ES-I3 (cell line): ENCODE measurements at regions not wholly inside any gene's neighbourhood (a gene's known extent, or its start where the extent isn't known, plus 50 kb on each side); places are given as distances from the start of the nearest gene placed in this dataset.
A peak's percentile ranks its signal among the peaks of the same experiment; 100 is the strongest.

Source experiments
- H3K36me3 ChIP-seq: 2 replicates; pipeline ENCODE4 v1.6.1; 2013; ENCODE audit warnings: mild to moderate bottlenecking, low read length, control low read depth, moderate library complexity; ENCODE audit not compliant: insufficient read depth
- H3K4me1 ChIP-seq: 2 replicates; pipeline ENCODE4 v1.6.1; 2013; ENCODE audit warnings: mild to moderate bottlenecking, control low read depth, low read length; ENCODE audit not compliant: insufficient read depth
- H3K9ac ChIP-seq: 2 replicates; pipeline ENCODE4 v1.6.1; 2013; ENCODE audit warnings: low read depth, mild to moderate bottlenecking, low read length, moderate library complexity
- H3K9me3 ChIP-seq: 2 replicates; pipeline ENCODE4 v1.6.1; 2013; ENCODE audit warnings: mild to moderate bottlenecking, low read length, moderate library complexity; ENCODE audit not compliant: control insufficient read depth, insufficient read depth

DNA sequence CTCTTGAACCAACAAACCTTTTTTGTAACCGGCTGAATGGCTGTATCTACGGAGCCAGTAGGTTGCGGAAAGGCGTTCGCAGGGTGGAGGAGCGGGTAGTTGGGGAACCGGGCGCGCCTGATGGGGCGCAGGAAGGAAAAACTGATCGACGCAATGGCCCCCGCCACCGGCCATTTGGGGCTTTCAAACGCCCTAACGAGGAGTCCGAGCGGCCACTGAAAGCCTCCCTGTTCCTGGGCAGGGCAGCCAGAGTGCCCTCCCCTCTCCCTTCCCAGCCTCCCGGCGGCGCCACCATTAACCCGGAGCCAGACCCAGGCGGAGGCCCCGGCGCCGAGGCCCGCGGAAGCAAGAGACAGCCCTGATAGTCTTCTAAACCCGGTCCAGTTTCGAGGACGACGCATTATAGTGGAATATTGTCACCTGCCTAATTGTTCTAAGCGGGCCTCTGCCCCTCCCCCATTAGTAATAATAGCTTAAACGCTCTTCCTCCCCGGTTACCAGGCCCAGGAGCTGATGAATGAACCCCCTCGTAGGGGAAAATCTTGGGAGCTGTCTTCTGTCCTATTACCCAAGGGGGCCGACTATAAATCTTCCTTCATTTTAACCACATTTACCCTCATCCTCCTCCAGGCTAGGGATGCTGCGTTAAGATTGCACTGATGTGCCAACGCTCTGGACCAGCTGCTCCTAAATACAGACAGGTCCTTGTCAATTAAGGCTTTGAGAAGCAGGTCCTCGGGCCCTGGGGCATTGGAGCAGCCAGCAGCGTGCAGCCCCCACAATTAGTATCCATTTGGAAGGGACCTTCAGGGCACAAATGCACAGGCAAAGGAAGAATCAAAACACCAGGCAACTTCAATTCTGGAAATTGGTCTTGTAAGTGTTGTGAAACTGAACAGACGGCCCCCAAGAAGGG, 61.6 kb upstream of the TMEM33 start:
- Histone ChIP-seq H3K9me3 (no peaks in the 10 kb centered on the region), H3K36me3 (no peaks in the 10 kb centered on the region), H3K9ac (peak overlapping the region; percentile 29; the same call in 1 of the 2 replicates), H3K4me1 (peaks cover 6% of the 10 kb centered on the region)

DNA sequence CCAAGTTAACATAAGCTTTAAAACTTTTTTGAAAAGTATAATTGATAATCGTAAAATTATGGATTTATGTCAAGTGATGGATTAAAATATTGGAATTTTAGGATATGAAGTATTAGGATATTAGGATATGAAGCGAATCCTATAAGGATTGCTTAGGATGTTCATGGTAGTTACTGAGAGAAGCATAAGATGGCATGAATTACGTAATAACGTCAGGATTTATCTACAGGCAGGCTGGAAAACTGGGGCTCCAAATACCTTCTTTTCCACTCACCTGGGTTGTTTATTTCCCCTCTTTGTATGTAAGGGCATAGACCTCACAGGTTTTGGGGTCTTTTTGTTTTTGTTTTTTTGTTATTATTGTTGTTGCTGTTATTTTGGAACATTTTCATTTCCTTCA, 65.2 kb upstream of the TMEM33 start:
- Histone ChIP-seq H3K9me3 (no peaks in the 10 kb centered on the region), H3K4me1 (peaks cover 6% of the 10 kb centered on the region), H3K36me3 (no peaks in the 10 kb centered on the region), H3K9ac (no peak overlapping the region)

DNA sequence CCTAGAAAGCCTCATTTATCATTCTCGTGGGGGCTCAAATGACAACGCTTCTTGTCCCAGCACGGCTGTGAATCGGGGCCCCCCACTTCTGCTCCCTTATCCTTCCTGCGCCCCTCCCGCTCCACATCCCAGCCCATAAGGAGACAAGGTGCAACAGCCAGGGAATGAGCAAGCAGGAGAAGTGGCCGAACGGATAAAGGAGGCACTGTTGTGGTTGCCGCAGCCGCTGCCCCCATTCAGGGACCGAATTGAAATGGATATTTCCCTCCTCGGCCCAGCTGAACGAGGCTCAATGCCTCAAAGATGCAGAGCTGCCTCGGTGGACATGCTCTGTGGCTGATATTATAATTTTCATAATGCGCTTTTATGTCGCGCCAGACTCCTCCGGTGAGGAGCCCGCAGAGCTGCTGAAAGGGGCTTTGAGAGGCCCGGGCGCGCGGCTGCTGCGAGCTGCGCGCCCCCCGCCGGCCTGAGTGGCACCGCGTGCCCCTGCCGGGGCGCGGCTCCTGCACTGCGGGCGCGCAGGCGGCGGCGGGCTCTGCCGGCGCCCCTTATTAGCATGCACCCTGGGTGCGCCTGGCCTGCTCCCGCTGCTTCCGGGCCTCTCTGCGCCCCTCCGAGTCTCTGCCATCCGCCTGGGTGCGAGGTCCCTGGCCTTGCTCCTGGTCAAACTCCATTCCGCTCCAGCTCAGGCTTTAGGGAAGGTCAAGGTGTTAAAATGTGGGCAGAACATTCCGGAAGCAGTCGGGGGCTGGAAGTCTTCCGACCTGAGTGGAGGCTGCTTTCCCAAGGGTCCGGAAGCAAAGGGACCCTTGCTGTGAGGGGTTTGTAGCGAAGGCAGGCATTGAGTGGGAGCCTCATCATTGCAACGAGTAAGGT, 68.2 kb upstream of the TMEM33 start:
- H3K9me3 ChIP-seq = no peaks in the 10 kb centered on the region
- peak overlapping the region; percentile 6; the same call in 1 of the 2 replicates for H3K9ac ChIP-seq
- no peaks in the 10 kb centered on the region for H3K4me1 ChIP-seq
- H3K36me3 ChIP-seq = no peaks in the 10 kb centered on the region

DNA sequence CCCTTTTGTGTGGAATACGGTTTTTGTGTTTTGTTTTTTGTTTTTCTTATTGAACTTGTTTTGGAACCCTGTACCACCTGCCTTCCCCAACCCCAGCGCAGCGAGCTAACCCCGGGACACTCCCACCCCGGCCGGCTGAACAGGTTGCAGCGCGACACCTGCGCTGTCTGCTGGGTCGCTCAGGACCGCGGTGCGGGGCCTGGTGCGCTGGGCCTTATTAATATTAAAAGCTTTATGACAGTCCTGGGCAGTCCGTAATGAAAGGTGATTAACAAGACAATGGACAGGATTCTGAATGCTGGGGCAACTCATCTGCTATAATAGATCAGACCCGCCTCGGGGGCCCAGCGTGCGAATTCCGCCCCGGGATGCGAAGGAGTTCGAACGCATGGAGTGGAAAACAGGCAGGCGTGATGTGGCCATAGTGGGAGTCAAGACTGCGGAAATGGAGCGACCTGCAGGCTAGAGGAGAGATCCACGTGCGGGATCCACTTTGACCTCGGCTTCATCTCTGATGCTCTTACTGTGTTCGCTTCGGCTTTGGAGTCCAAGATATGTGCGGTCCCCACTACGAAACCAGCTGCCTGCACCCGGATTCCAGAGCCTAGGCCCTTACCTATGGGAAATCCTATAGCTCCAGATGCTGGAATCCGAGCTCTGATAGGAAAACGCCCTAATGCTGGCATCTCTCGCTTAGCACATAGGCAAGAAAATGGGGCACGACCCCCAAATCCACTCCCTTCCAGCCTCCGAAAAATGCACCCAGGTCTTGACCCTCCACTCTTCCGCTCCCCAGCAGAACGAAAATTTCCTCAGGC, 69.0 kb upstream of the TMEM33 start:
- H3K4me1 ChIP-seq = no peaks in the 10 kb centered on the region

DNA sequence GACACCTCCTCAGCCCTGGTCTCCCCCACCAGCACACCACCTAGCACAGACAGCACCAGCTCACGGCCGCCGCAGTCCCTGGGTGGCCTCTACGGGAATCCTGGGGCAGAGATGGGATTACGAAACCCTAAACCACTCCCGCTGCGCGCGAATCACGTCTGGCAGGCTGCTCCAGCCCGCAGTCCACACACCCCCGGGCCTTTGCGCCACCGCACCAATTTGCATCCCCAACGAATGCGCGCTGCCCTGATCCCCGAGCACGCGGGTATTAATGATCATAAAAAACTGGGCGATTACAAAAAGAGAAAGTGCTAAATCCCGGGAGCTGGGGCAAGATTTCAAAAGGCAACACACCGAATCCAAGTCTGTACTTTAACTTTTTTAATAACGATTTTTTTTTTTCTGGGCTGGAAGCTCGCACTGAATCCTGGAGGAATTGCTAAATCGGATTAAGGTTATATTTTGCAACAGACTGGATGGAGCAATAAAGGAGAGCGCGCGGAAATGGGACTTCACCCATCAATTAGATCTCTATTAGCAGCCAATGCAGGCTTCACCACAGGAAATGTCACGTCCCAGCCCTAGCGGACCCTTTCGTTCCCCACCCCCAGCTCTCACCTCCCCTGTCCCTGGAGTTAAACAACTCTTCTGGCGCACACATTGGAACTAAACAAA, 69.8 kb upstream of the TMEM33 start:
- Histone ChIP-seq H3K36me3 (no peaks in the 10 kb centered on the region), H3K4me1 (no peaks in the 10 kb centered on the region), H3K9me3 (no peaks in the 10 kb centered on the region), H3K9ac (peak overlapping the region; percentile 26; the same call in 1 of the 2 replicates)

More for the DNA sequence above, 69.0 kb upstream of the TMEM33 start:
- no peaks in the 10 kb centered on the region for H3K9me3 ChIP-seq
- peak overlapping the region; percentile 26; the same call in 1 of the 2 replicates for H3K9ac ChIP-seq
- no peaks in the 10 kb centered on the region for H3K36me3 ChIP-seq

DNA sequence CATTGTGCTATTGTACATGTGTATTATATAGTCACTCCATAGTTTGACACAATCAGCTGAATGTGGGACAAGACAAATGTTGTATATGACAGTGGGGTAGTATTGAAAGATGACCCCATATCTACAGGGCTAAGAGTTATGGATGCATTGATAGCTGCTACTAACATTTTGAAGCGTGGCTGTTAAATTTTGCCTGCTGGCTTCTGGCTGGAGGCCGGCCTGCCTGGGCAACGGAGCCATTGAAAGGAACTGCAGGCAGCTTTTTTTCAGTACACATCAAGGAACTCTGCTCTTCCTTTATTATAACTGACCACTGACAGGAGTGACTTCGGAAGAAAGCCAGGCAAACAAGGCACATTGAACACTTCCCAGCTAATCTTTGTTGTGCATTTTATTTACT, 76.1 kb upstream of the TMEM33 start:
- Histone ChIP-seq H3K9ac (no peak overlapping the region), H3K36me3 (no peaks in the 10 kb centered on the region), H3K9me3 (no peaks in the 10 kb centered on the region), H3K4me1 (no peaks in the 10 kb centered on the region)

DNA sequence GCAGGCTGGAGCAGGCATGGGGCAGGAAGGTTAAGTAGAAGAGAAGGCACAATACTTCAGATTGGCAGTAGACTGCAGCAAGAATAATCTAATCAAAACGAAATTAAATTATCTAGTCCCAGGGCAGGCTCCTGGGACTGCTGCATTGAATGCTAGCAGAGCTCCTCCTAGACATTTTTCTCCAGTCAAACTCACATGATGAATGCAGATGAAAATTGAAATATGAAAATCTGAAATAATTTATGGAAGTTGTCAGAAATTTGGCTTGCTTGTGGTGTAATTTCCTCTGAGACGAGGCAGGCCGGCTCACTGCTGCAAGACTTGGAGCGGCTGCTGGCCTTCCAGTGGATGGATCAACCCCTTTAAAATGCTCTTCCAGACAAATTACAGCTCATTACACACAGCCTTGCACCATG, 78.0 kb upstream of the TMEM33 start:
- no peaks in the 10 kb centered on the region for H3K36me3 ChIP-seq
- H3K9me3 ChIP-seq = no peaks in the 10 kb centered on the region
- no peak overlapping the region for H3K9ac ChIP-seq
- no peaks in the 10 kb centered on the region for H3K4me1 ChIP-seq

DNA sequence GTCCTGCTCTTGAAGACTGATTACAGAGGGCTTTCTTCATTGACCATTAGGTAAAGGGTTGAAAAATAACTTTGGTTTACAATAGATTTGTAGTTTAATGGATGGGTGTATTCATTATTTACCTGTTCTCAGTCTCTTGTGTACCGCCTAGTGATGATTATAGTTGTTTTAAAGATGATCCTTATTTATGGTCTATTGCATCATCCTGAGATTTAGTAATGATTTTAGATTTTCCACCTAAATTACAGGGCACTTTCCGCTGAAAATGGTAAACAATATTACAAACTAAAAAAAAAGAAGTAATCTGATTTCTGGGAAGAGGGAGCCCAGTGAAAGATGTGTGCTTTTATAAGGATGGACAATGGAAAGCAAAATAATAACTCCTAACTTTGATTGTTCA, 78.4 kb upstream of the TMEM33 start:
- Histone ChIP-seq H3K36me3 (no peaks in the 10 kb centered on the region), H3K4me1 (no peaks in the 10 kb centered on the region), H3K9ac (no peak overlapping the region), H3K9me3 (no peaks in the 10 kb centered on the region)

DNA sequence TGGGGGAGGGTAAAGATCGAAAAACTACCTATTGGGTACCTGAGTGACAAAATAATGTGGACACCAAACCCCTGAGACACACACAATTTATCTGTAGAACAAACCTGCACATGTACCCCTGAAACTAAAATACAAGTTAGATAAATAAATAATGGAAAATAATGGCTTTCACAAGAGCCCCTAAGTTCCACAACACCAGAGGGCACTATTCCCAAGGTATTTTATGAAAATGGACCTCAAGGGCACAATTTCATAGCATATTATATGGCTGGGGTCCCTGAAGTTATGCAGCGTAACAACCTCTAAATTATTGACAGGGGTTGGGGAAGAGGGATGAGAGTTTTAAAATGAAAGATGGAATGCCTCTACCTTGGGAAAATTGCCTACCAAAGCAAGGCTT, 81.3 kb upstream of the TMEM33 start:
- no peaks in the 10 kb centered on the region for H3K4me1 ChIP-seq

DNA sequence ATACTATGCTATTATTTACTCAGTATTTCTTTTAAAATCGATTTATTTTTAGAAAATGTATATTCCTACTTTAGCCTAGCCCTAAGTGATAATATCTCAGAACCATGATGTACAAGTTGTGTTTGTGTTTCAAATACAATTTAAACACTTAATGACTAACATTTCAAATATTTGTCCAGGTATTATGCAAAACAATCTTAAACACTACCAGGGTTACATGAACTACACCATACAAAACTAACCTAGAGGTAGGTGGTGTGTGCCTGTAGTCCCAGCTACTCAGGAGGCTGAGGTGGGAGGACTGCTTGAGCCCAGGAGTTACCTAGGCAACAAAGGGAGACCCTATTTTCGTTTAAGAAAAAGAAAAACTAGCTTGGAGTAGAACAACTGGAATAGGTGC, 83.0 kb upstream of the TMEM33 start:
- no peaks in the 10 kb centered on the region for H3K36me3 ChIP-seq
- no peaks in the 10 kb centered on the region for H3K4me1 ChIP-seq

More for the DNA sequence above, 81.3 kb upstream of the TMEM33 start:
- no peaks in the 10 kb centered on the region for H3K9me3 ChIP-seq
- H3K9ac ChIP-seq = no peak overlapping the region
- H3K36me3 ChIP-seq = no peaks in the 10 kb centered on the region

DNA sequence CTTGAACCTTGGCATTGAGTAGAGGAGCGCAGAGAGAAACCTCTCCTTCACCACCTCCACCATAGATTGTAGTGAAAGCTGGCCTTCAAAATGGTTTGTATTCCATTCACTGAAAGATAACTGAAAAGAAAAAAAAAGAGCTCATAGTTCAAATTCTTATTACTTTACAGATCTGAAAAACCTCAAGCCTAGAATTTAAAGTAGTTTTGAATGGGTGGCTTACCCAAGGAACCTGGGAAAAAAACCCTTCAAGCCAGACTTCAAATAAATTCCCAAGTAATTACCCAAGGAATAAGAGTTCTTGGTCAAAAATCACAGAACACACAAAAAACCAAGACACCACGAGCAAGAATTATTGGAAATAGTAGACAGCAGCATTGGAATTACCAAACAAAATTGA, 83.6 kb upstream of the TMEM33 start:
- Histone ChIP-seq H3K9ac (no peak overlapping the region), H3K4me1 (no peaks in the 10 kb centered on the region), H3K9me3 (no peaks in the 10 kb centered on the region), H3K36me3 (no peaks in the 10 kb centered on the region)

More for the DNA sequence above, 83.0 kb upstream of the TMEM33 start:
- Histone ChIP-seq H3K9ac (no peak overlapping the region), H3K9me3 (no peaks in the 10 kb centered on the region)

DNA sequence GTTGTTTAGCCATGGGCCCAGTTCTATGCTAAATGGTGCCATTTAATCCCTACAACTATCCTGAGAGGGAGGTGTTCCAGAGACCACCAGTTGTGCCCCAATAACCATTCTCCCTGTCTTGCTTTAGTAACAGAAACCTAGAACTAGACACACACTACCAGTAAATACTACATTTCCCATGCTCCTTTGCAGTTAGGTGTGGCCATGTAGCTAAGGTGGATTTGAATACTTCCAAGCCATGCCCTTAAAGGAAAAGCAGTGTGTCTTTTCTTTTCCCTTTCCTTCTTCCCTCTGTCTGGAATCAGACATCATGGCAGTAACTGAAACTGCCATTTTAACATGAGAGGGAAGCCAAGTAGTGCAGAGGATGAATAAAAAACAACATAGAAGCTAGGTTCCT, 90.9 kb upstream of the TMEM33 start:
- H3K4me1 ChIP-seq = no peaks in the 10 kb centered on the region
- no peaks in the 10 kb centered on the region for H3K9me3 ChIP-seq
- no peak overlapping the region for H3K9ac ChIP-seq
- no peaks in the 10 kb centered on the region for H3K36me3 ChIP-seq

DNA sequence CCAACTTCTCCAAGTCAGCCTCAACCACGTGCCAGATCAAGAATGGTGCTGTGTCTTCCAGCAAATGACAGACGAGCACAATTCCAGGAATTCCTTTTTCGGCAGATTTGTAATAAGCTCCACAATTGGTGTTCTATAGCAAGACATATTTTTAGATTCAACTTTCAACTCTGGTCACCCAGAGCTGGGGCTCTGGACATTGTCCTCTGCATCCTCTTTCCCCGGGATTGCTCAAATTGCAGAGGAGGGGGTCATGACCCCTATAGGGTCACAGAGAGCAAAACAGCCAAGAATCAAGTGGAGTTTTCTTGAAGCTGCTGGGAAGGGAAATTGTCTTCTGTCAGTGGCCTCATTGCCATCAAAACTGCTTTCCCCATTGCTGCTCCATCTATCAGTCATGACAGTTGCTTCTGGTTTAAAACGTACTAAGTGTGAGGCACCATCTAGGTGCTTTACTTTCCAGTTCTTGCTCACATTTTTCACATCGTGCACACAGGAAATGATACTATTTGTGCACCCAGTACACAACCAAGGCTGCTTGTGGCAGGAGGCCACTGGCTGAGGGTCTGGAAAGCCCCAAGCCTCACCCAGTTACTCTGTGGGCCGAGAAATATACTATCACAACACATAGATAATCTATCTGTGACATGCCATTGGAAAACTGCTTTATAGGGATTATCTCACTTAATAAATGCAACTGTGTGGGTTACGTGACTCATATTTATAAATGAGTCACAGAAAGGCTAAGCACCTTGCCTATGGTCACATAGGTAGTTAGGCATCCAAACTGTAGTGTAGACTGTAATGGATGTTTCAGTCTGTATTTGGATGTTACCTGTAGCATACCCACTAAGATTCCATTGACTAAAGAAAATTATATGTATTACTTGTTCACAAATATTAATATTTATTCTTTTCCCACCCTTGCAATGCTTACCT, 91.7 kb upstream of the PHOX2B start:
- Histone ChIP-seq H3K4me1 (no peaks in the 10 kb centered on the region), H3K36me3 (no peaks in the 10 kb centered on the region), H3K9me3 (no peaks in the 10 kb centered on the region), H3K9ac (no peak overlapping the region)
